ENCODE measurements at regions not wholly inside any gene's neighbourhood (a gene's known extent, or its start where the extent isn't known, plus 50 kb on each side); places are given as distances from the start of the nearest gene placed in this dataset.

- TF ChIP-seq EZH2 (IDR thresholded peaks at IDR 0.05) (no peak), POLR2AphosphoS5 (IDR thresholded peaks at IDR 0.05; ENCODE audit: borderline replicate concordance, low read depth, low read length) (no peak), FOXP2 (optimal IDR thresholded peaks at IDR 0.05; ENCODE audit: control extremely low read depth, extremely low read length, insufficient read depth) (no peak)
These were observed 1071.1 kb downstream of the XPNPEP1 start for GRCh38 chr10:108852211-108852610.

Data from SK-N-MC (cell line).